ENCODE measurements at regions not wholly inside any gene's neighbourhood (a gene's known extent, or its start where the extent isn't known, plus 50 kb on each side); places are given as distances from the start of the nearest gene placed in this dataset.

GRCh38 chr9:81371824-81372223 lies 317.5 kb downstream of the TLE1 start:
- POLR2A ChIA-PET: no interaction called here
- no peak for DNase-seq
- Histone ChIP-seq H3K4me1 (ENCODE audit: control insufficient read depth in 2 of 2, insufficient read depth in 2 of 2, low read length in 2 of 2) (no peaks in the 10 kb centered on the region), H3K36me3 (ENCODE audit: control insufficient read depth in 2 of 3, insufficient read depth in 3 of 3, low read length in 3 of 3) (no peaks in the 10 kb centered on the region), H3K4me3 (ENCODE audit: low read length) (no peak overlapping the region), H3K9me3 (ENCODE audit: control insufficient read depth in 2 of 3, low read length in 3 of 3) (no peaks in the 10 kb centered on the region), H3K27me3 (ENCODE audit: control insufficient read depth in 2 of 2, insufficient read depth in 2 of 2, low read length in 2 of 2) (no peaks in the 10 kb centered on the region), H3K27ac (ENCODE audit: low read depth, low read length) (no peak overlapping the region)
- intact Hi-C loops (cut with micrococcal nuclease): no loop called here
- no peak for ATAC-seq
- Mint-ChIP-seq H3K4me3 (no peak overlapping the region), H3K4me1 (no peaks in the 10 kb centered on the region), H3K36me3 (no peaks in the 10 kb centered on the region), H3K9me3 (peaks cover 0 to 9% (median 3%) of the 10 kb centered on the region in 11 donors), H3K27me3 (no peaks in the 10 kb centered on the region), H3K27ac (no peak overlapping the region)
- CTCF ChIA-PET: no interaction called here

- DNase-seq (no peak), ATAC-seq (no peak)
- H3K4me3 ChIP-seq (ENCODE audit: low read length): no peak overlapping the region
- H3K4me1 Mint-ChIP-seq: no peaks in the 10 kb centered on the region
- H3K27ac Mint-ChIP-seq: no peak overlapping the region
- H3K27ac ChIP-seq (ENCODE audit: low read depth, low read length): no peak overlapping the region
- H3K36me3 ChIP-seq (ENCODE audit: control insufficient read depth in 2 of 3, insufficient read depth in 3 of 3, low read length in 3 of 3): no peaks in the 10 kb centered on the region
- H3K36me3 Mint-ChIP-seq: no peaks in the 10 kb centered on the region
- no peaks in the 10 kb centered on the region for H3K27me3 Mint-ChIP-seq
- no peaks in the 10 kb centered on the region for H3K9me3 ChIP-seq (ENCODE audit: control insufficient read depth in 2 of 3, low read length in 3 of 3)
- POLR2A ChIA-PET: no interaction called here
- H3K4me1 ChIP-seq (ENCODE audit: control insufficient read depth in 2 of 2, insufficient read depth in 2 of 2, low read length in 2 of 2): no peaks in the 10 kb centered on the region
- H3K27me3 ChIP-seq (ENCODE audit: control insufficient read depth in 2 of 2, insufficient read depth in 2 of 2, low read length in 2 of 2): no peaks in the 10 kb centered on the region
- peaks cover 0 to 13% (median 4%) of the 10 kb centered on the region in 11 donors for H3K9me3 Mint-ChIP-seq
- no peak overlapping the region for H3K4me3 Mint-ChIP-seq
- CTCF ChIA-PET: no interaction called here
- intact Hi-C loops (cut with micrococcal nuclease): no loop called here
Observed at GRCh38 chr9:81370650-81371049, 318.7 kb downstream of the TLE1 start.

GRCh38 chr9:81370096-81370495 lies 319.3 kb downstream of the TLE1 start:
- Mint-ChIP-seq H3K4me3 (no peak overlapping the region), H3K4me1 (no peaks in the 10 kb centered on the region), H3K36me3 (no peaks in the 10 kb centered on the region), H3K9me3 (peaks cover 0 to 17% (median 7%) of the 10 kb centered on the region in 11 donors), H3K27ac (no peak overlapping the region), H3K27me3 (no peaks in the 10 kb centered on the region)
- ATAC-seq: no peak
- Histone ChIP-seq H3K4me1 (ENCODE audit: control insufficient read depth in 2 of 2, insufficient read depth in 2 of 2, low read length in 2 of 2) (no peaks in the 10 kb centered on the region), H3K9me3 (ENCODE audit: control insufficient read depth in 2 of 3, low read length in 3 of 3) (peaks cover 0 to 4% (median 0%) of the 10 kb centered on the region in 3 experiments), H3K27me3 (ENCODE audit: control insufficient read depth in 2 of 2, insufficient read depth in 2 of 2, low read length in 2 of 2) (no peaks in the 10 kb centered on the region), H3K4me3 (ENCODE audit: low read length) (no peak overlapping the region), H3K36me3 (ENCODE audit: control insufficient read depth in 2 of 3, insufficient read depth in 3 of 3, low read length in 3 of 3) (no peaks in the 10 kb centered on the region), H3K27ac (ENCODE audit: low read depth, low read length) (no peak overlapping the region)
- intact Hi-C loops (cut with micrococcal nuclease): no loop called here
- CTCF ChIA-PET: no interaction called here
- POLR2A ChIA-PET: no interaction called here
- no peak for DNase-seq

- Mint-ChIP-seq H3K4me1 (no peaks in the 10 kb centered on the region), H3K27me3 (no peaks in the 10 kb centered on the region), H3K4me3 (no peak overlapping the region), H3K36me3 (peaks cover 0 to 6% (median 0%) of the 10 kb centered on the region in 5 donors), H3K27ac (no peak overlapping the region), H3K9me3 (peaks cover 5 to 27% (median 11%) of the 10 kb centered on the region in 11 donors)
- Histone ChIP-seq H3K4me1 (ENCODE audit: control insufficient read depth in 2 of 2, insufficient read depth in 2 of 2, low read length in 2 of 2) (no peaks in the 10 kb centered on the region), H3K27ac (ENCODE audit: low read depth, low read length) (no peak overlapping the region), H3K9me3 (ENCODE audit: control insufficient read depth in 2 of 3, low read length in 3 of 3) (peaks cover 0 to 8% (median 0%) of the 10 kb centered on the region in 3 experiments), H3K27me3 (ENCODE audit: control insufficient read depth in 2 of 2, insufficient read depth in 2 of 2, low read length in 2 of 2) (no peaks in the 10 kb centered on the region), H3K4me3 (ENCODE audit: low read length) (no peak overlapping the region), H3K36me3 (ENCODE audit: control insufficient read depth in 2 of 3, insufficient read depth in 3 of 3, low read length in 3 of 3) (no peaks in the 10 kb centered on the region)
- ChIA-PET CTCF (no interaction called here), POLR2A (no interaction called here)
- intact Hi-C loops (cut with micrococcal nuclease): no loop called here
- ATAC-seq (no peak), DNase-seq (no peak)
Observed at GRCh38 chr9:81369121-81369520, 320.2 kb downstream of the TLE1 start.

GRCh38 chr9:81363916-81364480 lies 325.3 kb downstream of the TLE1 start:
- Mint-ChIP-seq H3K36me3 (peaks cover 0 to 10% (median 0%) of the 10 kb centered on the region in 5 donors), H3K4me1 (no peaks in the 10 kb centered on the region), H3K27me3 (no peaks in the 10 kb centered on the region), H3K27ac (no peak overlapping the region), H3K4me3 (no peak overlapping the region), H3K9me3 (peaks cover 10 to 42% (median 19%) of the 10 kb centered on the region in 11 donors)
- Histone ChIP-seq H3K36me3 (ENCODE audit: control insufficient read depth in 2 of 3, insufficient read depth in 3 of 3, low read length in 3 of 3) (no peaks in the 10 kb centered on the region), H3K27ac (ENCODE audit: low read depth, low read length) (no peak overlapping the region), H3K4me3 (ENCODE audit: low read length) (no peak overlapping the region), H3K9me3 (ENCODE audit: control insufficient read depth in 2 of 3, low read length in 3 of 3) (peaks cover 0 to 8% (median 0%) of the 10 kb centered on the region in 3 experiments), H3K27me3 (ENCODE audit: control insufficient read depth in 2 of 2, insufficient read depth in 2 of 2, low read length in 2 of 2) (no peaks in the 10 kb centered on the region), H3K4me1 (ENCODE audit: control insufficient read depth in 2 of 2, insufficient read depth in 2 of 2, low read length in 2 of 2) (no peaks in the 10 kb centered on the region)
- CTCF ChIA-PET: no interaction called here
- intact Hi-C loops (cut with micrococcal nuclease): no loop called here
- POLR2A ChIA-PET: no interaction called here
- ATAC-seq: no peak
- DNase-seq: no peak

GRCh38 chr9:81361296-81361695 lies 328.1 kb downstream of the TLE1 start:
- peaks cover 10 to 36% (median 16%) of the 10 kb centered on the region in 11 donors for H3K9me3 Mint-ChIP-seq
- no peak overlapping the region for H3K27ac Mint-ChIP-seq
- Histone ChIP-seq H3K4me3 (ENCODE audit: low read length) (no peak overlapping the region), H3K36me3 (ENCODE audit: control insufficient read depth in 2 of 3, insufficient read depth in 3 of 3, low read length in 3 of 3) (no peaks in the 10 kb centered on the region), H3K9me3 (ENCODE audit: control insufficient read depth in 2 of 3, low read length in 3 of 3) (peaks cover 0 to 8% (median 0%) of the 10 kb centered on the region in 3 experiments), H3K4me1 (ENCODE audit: control insufficient read depth in 2 of 2, insufficient read depth in 2 of 2, low read length in 2 of 2) (no peaks in the 10 kb centered on the region), H3K27ac (ENCODE audit: low read depth, low read length) (no peak overlapping the region), H3K27me3 (ENCODE audit: control insufficient read depth in 2 of 2, insufficient read depth in 2 of 2, low read length in 2 of 2) (no peaks in the 10 kb centered on the region)
- H3K27me3 Mint-ChIP-seq: no peaks in the 10 kb centered on the region
- intact Hi-C loops (cut with micrococcal nuclease): no loop called here
- H3K4me1 Mint-ChIP-seq: no peaks in the 10 kb centered on the region
- ChIA-PET POLR2A (no interaction called here), CTCF (no interaction called here)
- no peak overlapping the region for H3K4me3 Mint-ChIP-seq
- peaks cover 0 to 10% (median 0%) of the 10 kb centered on the region in 5 donors for H3K36me3 Mint-ChIP-seq
- DNase-seq (no peak), ATAC-seq (no peak)

GRCh38 chr9:81351166-81351565 lies 338.2 kb downstream of the TLE1 start:
- Mint-ChIP-seq H3K4me3 (no peak overlapping the region), H3K4me1 (no peaks in the 10 kb centered on the region), H3K27ac (no peak overlapping the region), H3K36me3 (no peaks in the 10 kb centered on the region), H3K9me3 (peaks cover 0 to 18% (median 2%) of the 10 kb centered on the region in 11 donors), H3K27me3 (no peaks in the 10 kb centered on the region)
- H3K9me3 ChIP-seq (ENCODE audit: control insufficient read depth in 2 of 3, low read length in 3 of 3): no peaks in the 10 kb centered on the region
- no peaks in the 10 kb centered on the region for H3K4me1 ChIP-seq (ENCODE audit: control insufficient read depth in 2 of 2, insufficient read depth in 2 of 2, low read length in 2 of 2)
- DNase-seq (no peak), ATAC-seq (no peak)
- H3K27me3 ChIP-seq (ENCODE audit: control insufficient read depth in 2 of 2, insufficient read depth in 2 of 2, low read length in 2 of 2): no peaks in the 10 kb centered on the region
- intact Hi-C loops (cut with micrococcal nuclease): no loop called here
- no peaks in the 10 kb centered on the region for H3K36me3 ChIP-seq (ENCODE audit: control insufficient read depth in 2 of 3, insufficient read depth in 3 of 3, low read length in 3 of 3)
- no peak overlapping the region for H3K27ac ChIP-seq (ENCODE audit: low read depth, low read length)
- POLR2A ChIA-PET: no interaction called here
- CTCF ChIA-PET: no interaction called here
- H3K4me3 ChIP-seq (ENCODE audit: low read length): no peak overlapping the region

All from naive thymus-derived CD4-positive, alpha-beta T cell (primary cell).